HG03342 (cell line): ENCODE measurements at regions not wholly inside any gene's neighbourhood (a gene's known extent, or its start where the extent isn't known, plus 50 kb on each side); places are given as distances from the start of the nearest gene placed in this dataset.
"Not testable (repeated sequence)": the region's sequence is repeated elsewhere in the genome, so short reads cannot be mapped to it uniquely, and the experiment has no call there.

Experiments used
- ATAC-seq: cut with Tn5 transposase; IDR thresholded peaks from one replicate; pipeline ENCODE4 v1.9.1; 2021; ENCODE audit warnings: mild to moderate bottlenecking, moderate library complexity; ENCODE audit not compliant: unreplicated experiment

GRCh38 chr6:4677011-4677750 is 99.0 kb upstream of the CDYL start:
- ATAC-seq, result no peak

GRCh38 chr6:4676016-4676415 is 100.2 kb upstream of the CDYL start:
- no peak for ATAC-seq

DNA sequence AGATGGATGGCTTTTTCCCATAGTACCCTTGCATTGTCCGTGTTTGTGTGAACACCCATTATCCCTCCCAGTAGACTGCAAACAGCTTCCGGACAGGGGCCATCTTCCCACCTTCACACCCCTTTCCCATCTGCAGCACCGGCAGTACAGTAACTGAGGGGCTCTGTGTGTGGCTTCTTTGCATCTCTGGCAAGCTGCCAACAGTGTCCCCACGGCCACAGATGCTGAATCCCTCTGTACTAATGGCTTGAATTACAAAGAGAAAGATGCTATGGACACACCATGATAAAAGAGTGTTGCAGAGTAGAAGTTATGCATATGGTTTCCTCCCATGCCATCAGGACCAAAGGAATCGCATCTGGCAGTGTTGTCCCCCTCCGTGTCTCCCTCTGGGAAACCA is 101.1 kb upstream of the CDYL start:
- no peak for ATAC-seq

GRCh38 chr6:4673861-4674260 is 102.3 kb upstream of the CDYL start:
- no peak for ATAC-seq

GRCh38 chr6:4672772-4673171 is 103.4 kb upstream of the CDYL start:
- no peak for ATAC-seq

- no peak for ATAC-seq
Measured at GRCh38 chr6:4671587-4672115, 104.6 kb upstream of the CDYL start.

DNA sequence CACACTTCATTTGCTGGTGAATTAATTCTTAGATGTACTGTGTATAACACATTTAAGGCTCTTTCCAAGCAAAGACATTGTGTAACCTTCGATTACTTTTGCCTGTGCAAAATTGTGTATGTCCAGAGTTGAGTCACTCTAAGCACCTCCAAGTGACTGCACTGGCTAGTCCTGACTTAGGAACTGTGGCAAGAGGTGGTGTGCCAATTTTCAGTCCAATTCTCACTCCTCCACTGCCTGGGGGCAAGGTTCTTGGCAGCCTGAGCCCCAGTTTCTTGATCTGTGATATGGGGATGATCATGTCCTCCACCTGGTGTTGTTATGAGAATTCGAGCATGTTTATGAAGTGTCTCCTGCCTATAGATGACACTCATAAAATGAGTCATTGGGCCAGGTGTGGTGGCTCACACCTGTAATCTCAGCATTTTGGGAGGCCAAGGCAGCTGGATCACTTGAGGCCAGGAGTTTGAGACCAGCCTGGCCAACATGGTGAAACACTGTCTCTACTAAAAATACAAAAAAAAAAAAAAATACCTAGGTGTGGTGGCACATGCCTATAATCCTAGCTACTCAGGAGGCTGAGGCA is 105.3 kb upstream of the CDYL start:
- ATAC-seq, result no peak

GRCh38 chr6:4670290-4670689 is 105.9 kb upstream of the CDYL start:
- no peak for ATAC-seq

- ATAC-seq, result no peak
Measured at GRCh38 chr6:4668271-4669179, 107.7 kb upstream of the CDYL start.

GRCh38 chr6:4667591-4667990 is 108.6 kb upstream of the CDYL start:
- ATAC-seq, result no peak

DNA sequence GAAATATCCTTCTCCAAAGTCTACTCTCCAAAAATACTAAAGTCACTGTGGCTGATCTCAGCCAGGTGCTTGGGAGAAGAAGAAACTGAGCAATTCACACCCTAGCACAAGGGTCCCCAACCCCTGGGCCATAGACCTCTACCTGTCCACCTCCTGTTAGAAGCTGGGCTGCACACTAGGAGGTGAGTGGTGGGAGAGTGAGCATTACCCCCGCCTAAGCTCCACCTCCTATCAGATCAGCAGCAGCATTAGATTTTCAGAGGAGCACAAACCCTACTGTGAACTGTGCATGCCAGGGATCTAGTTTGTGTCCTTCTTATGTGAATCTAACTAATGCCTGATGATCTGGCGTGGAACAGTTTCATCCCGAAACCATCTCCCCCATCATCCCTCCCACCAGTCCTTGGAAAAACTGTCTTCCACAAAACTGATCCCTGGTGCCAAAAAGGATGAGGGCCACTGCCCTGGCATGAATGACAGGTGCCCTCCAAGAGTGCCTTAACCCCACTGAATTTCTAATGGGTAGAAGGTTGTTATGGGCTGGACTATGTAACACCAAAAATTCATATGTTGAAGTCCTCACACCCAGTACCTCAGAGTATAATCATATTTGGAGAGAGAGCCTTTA is 109.2 kb upstream of the CDYL start:
- ATAC-seq, result no peak

DNA sequence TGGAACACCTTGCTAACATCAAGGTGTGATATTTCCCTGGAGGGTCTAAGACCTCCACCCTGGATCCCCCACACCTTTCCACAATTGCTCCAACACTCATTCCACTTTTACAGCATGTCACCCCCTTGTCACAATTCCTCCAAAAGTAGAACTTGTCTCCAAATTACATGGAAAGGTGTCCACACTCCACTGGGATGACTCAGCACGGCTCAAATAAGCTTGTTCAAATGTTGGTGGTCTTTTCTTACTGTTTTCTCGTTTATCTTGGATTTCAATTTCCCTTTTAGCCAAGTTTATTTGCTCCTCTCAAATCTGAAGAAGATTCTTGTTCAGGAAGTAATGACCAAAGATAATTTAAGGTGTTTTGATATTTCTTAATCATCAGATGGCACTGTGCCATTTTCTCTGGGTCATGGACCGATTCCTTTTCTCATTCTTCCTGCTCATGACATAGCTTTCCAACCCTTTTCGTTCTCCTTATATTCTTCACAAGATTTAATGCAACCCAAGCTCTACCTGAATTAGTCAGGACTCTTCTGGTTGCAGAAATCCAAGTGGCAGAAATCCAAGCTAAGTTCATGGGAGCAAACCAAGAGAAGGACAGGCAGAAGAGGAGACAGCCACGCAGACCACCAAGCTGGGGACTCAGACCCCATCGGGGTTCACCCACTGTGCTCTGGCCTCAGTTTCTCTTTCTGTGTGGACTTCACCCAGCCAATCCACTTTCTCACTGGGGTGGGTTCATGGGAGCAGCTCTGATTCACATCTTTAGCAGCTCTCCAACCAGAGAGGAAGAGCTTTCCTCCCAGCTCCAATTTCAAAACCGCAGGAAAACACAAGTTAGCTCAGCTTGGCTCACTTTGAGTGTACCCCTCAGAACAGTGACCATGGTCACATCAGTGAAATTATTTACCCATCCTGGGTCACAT is 110.5 kb upstream of the CDYL start:
- no peak for ATAC-seq

DNA sequence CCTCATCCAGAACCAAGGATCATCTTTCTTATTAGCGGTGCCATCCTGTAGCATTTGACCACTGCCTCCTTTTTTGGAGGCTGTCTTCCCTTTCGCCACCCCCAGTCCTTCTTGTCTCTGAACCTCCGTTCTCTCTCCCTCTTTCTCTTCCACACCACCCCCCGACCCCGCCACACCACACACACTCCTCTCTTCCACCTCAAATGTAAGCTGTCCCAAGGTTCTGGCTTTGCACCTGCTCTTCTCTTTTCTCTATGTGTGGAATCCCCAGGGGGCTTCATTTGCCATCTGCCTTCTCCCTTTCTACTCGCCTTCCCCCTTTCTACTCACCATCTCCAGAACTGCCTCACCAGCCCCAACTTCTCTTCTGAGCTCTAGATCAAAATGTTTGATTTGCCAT is 111.3 kb upstream of the CDYL start:
- ATAC-seq, result no peak

GRCh38 chr6:4664117-4664626 is 112.0 kb upstream of the CDYL start:
- ATAC-seq, result no peak

DNA sequence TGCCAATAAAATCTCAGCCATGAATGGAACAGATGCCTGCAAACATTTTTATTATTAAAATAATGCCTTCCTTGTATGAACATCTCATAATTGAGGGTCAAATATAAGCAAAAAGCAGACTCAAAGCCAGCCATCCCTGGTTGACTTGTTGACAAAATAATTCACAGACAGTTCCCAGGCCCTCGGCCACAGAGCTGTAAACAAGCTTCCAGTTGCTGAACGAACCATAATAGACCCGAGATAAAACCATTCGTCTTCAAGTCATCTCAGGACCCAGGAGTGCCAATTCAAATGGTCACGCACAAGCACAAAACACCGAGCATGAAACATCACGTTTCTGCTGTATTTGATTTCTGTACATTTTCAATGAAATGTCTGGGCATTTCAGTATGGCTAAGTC is 113.3 kb upstream of the CDYL start:
- no peak for ATAC-seq

- no peak for ATAC-seq
Measured at GRCh38 chr6:4661391-4661790, 114.8 kb upstream of the CDYL start.

GRCh38 chr6:4660377-4661321 is 115.6 kb upstream of the CDYL start:
- no peak for ATAC-seq

- ATAC-seq, result not testable (repeated sequence)
Measured at GRCh38 chr6:4659719-4660118, 116.5 kb upstream of the CDYL start.

DNA sequence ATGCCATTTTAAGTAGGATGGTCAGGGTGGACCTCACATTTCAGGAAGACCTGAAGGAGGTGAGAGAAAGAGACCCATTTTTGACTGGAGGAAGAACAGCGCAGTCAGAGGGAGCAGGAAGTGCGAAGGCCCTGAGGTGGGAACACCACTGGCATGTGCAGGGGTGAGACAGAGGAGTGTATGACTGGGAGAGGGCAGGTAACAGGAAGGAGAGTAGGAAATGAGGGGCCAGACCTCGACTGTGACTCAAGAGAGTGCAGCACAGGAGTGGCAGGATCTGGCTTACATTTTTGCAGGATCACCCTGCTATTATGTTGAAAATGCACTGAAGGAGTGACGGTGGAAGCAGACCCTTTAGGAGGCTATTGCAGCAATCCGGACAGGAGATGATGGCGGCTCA is 117.7 kb upstream of the CDYL start:
- no peak for ATAC-seq
